ENCODE measurements at regions not wholly inside any gene's neighbourhood (a gene's known extent, or its start where the extent isn't known, plus 50 kb on each side); places are given as distances from the start of the nearest gene placed in this dataset.

DNA sequence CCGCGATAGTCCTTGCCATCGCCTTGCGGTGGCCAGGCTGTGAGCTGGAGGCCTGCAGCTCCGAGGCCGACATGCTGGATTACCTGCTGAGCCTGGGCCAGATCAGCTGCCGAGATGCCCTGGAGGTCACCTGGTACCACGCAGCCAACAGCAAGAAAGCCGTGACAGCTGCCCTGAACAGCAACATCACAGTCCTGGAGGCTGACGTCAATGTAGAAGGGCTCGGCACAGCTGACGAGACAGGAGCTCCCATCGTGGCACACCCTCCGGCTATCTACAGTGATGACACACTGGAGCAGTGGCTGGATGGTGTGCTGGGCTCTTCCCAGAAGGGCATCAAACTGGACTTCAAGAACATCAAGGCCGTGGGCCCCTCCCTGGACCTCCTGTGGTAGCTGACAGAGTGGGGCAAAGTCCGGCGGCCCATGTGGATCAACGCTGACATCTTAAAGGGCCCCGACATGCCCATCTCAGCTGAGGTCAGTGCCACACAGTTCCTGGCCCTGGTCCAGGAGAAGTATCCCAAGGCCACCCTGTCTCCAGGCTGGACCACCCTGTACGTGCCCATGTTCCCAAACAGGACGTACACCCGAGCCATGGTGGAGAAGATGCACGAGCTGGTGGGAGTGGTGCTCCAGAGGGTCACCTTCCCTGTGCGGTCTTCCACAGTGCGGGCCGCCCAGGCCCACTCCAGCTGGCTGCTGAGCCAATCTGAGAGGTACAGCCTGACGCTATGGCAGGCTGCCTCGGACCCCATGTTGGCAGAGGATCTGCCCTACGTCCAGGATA lies 70.2 kb downstream of the FAM43A start:
- POLR2A ChIA-PET: no interaction called here
- TF ChIP-seq ZNF155 (tag by site-specific recombination; IDR thresholded peaks at IDR 0.05) (no peak), ZNF791 (tag by site-specific recombination; IDR thresholded peaks at IDR 0.05) (no peak), ZFP69B (tag by site-specific recombination; IDR thresholded peaks at IDR 0.05) (no peak), ZNF311 (tag by site-specific recombination; IDR thresholded peaks at IDR 0.05; ENCODE audit: borderline replicate concordance) (no peak), ZNF248 (tag by site-specific recombination; IDR thresholded peaks at IDR 0.05) (no peak), ZNF701 (tag by site-specific recombination; IDR thresholded peaks at IDR 0.05) (no peak), ZNF335 (tag by site-specific recombination; conservative IDR thresholded peaks at IDR 0.05) (no peak), ZNF544 (tag by site-specific recombination; IDR thresholded peaks at IDR 0.05) (no peak), ZNF433 (tag by site-specific recombination; IDR thresholded peaks at IDR 0.05; ENCODE audit: low read depth) (no peak), ZNF146 (tag by site-specific recombination; IDR thresholded peaks at IDR 0.05) (no peak), ZBTB49 (tag by site-specific recombination; IDR thresholded peaks at IDR 0.05; ENCODE audit: low read depth) (no peak), ZSCAN23 (tag by site-specific recombination; IDR thresholded peaks at IDR 0.05) (no peak), ZNF132 (tag by site-specific recombination; IDR thresholded peaks at IDR 0.05; ENCODE audit: borderline replicate concordance) (no peak), ZNF747 (tag by site-specific recombination; IDR thresholded peaks at IDR 0.05) (no peak), ZBTB26 (tag by site-specific recombination; optimal IDR thresholded peaks at IDR 0.05) (no peak), KLF10 (tag by site-specific recombination; IDR thresholded peaks at IDR 0.05) (no peak), ZNF239 (tag by site-specific recombination; IDR thresholded peaks at IDR 0.05) (no peak), BCL11B (tag by site-specific recombination; IDR thresholded peaks at IDR 0.05; ENCODE audit: low read depth) (no peak), ZNF48 (tag by site-specific recombination; IDR thresholded peaks at IDR 0.05) (no peak)
- TF ChIP-seq, protein P1, sequence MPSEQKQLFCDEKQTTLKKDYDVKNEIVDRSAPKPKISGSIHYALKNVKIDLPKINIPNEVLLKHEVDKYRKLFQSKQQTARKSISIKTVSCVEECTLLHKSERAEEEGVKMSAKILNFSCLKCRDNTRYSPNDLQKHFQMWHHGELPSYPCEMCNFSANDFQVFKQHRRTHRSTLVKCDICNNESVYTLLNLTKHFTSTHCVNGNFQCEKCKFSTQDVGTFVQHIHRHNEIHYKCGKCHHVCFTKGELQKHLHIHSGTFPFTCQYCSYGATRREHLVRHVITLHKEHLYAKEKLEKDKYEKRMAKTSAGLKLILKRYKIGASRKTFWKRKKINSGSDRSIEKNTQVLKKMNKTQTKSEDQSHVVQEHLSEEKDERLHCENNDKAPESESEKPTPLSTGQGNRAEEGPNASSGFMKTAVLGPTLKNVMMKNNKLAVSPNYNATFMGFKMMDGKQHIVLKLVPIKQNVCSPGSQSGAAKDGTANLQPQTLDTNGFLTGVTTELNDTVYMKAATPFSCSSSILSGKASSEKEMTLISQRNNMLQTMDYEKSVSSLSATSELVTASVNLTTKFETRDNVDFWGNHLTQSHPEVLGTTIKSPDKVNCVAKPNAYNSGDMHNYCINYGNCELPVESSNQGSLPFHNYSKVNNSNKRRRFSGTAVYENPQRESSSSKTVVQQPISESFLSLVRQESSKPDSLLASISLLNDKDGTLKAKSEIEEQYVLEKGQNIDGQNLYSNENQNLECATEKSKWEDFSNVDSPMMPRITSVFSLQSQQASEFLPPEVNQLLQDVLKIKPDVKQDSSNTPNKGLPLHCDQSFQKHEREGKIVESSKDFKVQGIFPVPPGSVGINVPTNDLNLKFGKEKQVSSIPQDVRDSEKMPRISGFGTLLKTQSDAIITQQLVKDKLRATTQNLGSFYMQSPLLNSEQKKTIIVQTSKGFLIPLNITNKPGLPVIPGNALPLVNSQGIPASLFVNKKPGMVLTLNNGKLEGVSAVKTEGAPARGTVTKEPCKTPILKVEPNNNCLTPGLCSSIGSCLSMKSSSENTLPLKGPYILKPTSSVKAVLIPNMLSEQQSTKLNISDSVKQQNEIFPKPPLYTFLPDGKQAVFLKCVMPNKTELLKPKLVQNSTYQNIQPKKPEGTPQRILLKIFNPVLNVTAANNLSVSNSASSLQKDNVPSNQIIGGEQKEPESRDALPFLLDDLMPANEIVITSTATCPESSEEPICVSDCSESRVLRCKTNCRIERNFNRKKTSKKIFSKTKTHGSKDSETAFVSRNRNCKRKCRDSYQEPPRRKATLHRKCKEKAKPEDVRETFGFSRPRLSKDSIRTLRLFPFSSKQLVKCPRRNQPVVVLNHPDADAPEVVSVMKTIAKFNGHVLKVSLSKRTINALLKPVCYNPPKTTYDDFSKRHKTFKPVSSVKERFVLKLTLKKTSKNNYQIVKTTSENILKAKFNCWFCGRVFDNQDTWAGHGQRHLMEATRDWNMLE (tag by site-specific recombination; conservative IDR thresholded peaks at IDR 0.05; ENCODE audit: low read depth): no peak
- Histone ChIP-seq H3K27ac (ENCODE audit: extremely low read depth, low read depth, low read length) (no peak overlapping the region), H3K4me1 (ENCODE audit: control insufficient read depth, insufficient read depth, low read length) (no peaks in the 10 kb centered on the region), H3K4me3 (ENCODE audit: low read depth, low read length) (no peak overlapping the region), H3K36me3 (ENCODE audit: control insufficient read depth in 2 of 2, insufficient read depth in 1 of 2, low read length in 2 of 2) (no peaks in the 10 kb centered on the region), H3K9me3 (ENCODE audit: control insufficient read depth, insufficient read depth, low read depth, low read length) (no peaks in the 10 kb centered on the region)
- CTCF ChIA-PET: no interaction called here
